ENCODE measurements at regions not wholly inside any gene's neighbourhood (a gene's known extent, or its start where the extent isn't known, plus 50 kb on each side); places are given as distances from the start of the nearest gene placed in this dataset.

- TF ChIP-seq, protein P1, sequence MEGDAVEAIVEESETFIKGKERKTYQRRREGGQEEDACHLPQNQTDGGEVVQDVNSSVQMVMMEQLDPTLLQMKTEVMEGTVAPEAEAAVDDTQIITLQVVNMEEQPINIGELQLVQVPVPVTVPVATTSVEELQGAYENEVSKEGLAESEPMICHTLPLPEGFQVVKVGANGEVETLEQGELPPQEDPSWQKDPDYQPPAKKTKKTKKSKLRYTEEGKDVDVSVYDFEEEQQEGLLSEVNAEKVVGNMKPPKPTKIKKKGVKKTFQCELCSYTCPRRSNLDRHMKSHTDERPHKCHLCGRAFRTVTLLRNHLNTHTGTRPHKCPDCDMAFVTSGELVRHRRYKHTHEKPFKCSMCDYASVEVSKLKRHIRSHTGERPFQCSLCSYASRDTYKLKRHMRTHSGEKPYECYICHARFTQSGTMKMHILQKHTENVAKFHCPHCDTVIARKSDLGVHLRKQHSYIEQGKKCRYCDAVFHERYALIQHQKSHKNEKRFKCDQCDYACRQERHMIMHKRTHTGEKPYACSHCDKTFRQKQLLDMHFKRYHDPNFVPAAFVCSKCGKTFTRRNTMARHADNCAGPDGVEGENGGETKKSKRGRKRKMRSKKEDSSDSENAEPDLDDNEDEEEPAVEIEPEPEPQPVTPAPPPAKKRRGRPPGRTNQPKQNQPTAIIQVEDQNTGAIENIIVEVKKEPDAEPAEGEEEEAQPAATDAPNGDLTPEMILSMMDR (IDR thresholded peaks at IDR 0.05) = no peak
- TF ChIP-seq POLR2A (IDR thresholded peaks at IDR 0.05) = no peak
These were observed 1405.3 kb downstream of the SI start for GRCh38 chr3:163672954-163673353.
